Non-pigmented ciliary epithelial cell (primary cell): ENCODE measurements at regions not wholly inside any gene's neighbourhood (a gene's known extent, or its start where the extent isn't known, plus 50 kb on each side); places are given as distances from the start of the nearest gene placed in this dataset.

Experiments
- DNase-seq: peaks from one replicate; pipeline ENCODE4 v3.0.0-alpha.2; 2010; ENCODE audit warnings: low read depth

DNA sequence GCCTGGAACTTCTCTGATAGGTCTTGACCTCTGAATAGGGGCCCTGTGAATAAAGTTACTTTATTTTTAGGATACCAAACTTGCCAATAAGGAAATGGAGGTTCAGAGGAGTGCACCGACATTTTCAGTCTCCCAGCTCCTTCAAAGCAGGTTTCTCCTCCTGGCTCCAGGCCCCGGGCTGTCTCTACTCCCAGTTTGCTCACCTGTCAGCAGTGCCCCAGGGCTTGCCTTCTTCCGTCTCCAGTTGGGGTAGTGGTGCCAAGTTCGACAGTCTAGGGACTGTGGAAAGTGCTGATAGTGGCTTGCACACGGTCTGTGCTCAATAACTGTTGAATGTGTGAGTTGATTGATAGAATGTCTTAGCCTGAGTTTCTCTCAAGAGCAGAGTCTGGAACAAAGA is 149.2 kb downstream of the ACTL8 start:
- DNase-seq, result no peak

DNA sequence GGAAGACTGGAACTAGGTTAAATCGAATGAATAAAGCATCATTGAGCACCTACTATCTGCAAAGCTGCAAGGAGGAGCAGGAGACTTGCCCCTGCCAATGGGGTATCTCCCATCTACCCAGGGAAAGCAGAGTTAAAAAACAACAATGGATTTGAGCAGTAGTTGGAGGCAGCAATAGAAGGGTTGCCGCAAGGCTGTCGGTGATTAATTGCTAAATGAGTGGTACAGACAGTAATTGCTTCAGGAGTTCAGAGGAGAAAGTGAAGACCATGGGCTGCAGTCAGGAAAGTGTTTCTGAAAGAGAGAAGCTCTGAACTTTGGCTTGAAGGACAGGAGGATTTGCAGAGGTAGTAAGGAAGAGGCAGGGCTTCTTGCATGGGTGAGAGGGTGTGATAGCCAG is 152.9 kb downstream of the ACTL8 start:
- DNase-seq, result no peak

GRCh38 chr1:17908945-17909344 is 153.8 kb downstream of the ACTL8 start:
- no peak for DNase-seq

DNA sequence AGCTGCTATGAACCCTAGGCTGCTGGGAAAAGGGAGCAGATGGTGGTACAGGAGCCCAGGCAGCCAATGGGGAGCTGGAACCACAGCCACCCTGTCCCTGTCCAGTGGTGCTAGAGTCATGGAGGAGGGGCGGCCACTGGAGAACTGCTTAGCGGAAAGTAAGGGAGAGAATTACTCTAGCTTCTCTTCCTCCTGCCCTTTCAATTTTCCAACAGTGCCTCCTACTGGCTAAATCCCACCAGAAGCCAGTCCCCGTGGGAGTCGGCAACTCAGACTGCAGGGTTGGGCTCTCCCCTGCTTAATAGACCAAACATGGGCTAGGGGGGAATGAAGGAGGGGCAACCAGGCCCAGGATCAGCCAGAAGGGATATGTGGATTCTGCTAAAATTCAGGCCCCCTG is 154.5 kb downstream of the ACTL8 start:
- DNase-seq, result no peak

GRCh38 chr1:17911791-17912190 is 156.7 kb downstream of the ACTL8 start:
- no peak for DNase-seq

DNA sequence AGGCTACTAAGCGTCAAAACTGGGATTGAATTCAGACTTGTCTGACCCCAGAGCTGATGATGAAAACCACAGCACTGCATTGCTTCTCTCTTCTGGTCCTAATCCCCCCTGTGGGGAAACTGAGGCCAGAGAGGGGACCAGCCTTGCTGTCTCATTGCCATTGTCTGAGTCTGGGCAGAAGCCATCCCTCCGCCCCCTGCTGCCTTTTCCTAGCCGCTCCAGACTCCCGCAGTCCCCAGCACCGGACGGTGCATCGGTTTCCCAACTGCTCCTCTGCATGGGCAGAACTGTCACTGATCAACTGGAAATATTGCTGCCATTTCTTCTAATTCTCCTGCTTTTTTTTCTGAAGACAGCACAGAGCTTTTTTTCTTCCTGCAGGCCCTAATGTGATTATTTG is 157.4 kb downstream of the ACTL8 start:
- no peak for DNase-seq

DNA sequence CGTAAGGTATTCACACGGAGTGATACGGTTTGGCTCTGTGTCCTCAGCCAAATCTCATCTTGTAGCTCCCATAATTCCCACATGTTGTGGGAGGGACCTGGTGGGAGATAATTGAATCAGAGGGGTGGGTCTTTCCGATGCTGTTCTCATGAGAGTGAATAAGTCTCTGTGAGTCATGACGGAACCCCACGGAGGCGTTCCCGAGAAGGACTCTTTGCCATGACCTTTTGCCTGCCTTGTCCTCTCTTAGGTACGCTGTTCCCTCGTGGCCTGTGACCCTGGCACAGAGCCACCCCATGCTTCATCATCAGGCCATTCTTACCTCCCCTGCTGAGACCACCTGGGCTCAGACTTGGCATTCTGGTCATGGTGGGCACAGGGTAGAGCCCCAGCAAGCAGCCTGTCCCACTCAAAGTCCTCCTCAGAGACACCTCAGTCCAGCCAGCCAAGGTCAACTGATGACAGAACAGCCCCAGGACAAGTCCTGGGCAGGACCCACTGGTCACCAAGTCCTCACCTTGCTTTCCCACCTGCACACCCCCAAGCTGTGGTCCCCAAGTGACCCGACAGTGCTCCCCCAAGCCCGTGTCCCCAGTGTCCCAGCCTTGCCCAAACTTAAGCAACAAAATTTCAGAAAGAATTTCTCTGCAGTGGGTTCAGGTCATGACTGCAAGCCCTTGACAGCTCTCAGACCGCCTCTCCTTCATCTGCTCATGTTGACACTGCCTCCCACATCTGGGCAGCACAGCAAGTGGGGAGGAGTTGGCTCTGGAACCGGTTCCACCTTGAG is 158.4 kb downstream of the ACTL8 start:
- DNase-seq, result no peak

DNA sequence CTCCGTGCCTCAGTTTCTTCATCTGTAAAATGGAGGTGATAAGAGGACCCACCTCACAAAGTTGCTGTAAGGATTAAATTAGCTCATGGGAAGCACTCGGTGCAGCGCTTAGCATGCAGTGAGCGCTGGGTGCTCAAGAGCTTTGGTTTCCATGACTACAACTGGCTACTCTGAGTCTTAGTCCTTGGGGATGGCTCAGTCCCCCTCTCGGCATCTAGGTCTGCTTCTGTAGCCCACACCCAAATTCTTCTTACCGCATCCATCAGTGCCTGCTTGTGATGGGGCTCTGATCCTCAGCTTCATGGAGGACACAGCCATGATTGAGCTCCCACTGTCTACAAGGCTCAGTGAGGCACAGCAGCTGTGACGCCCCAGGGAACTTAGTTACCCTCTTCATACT is 159.0 kb downstream of the ACTL8 start:
- no peak for DNase-seq

GRCh38 chr1:17914987-17915386 is 159.9 kb downstream of the ACTL8 start:
- no peak for DNase-seq

GRCh38 chr1:17915511-17916197 is 160.5 kb downstream of the ACTL8 start:
- no peak for DNase-seq

- no peak for DNase-seq
Observed at GRCh38 chr1:17916702-17917101, 161.6 kb downstream of the ACTL8 start.

GRCh38 chr1:17919525-17920439 is 164.6 kb downstream of the ACTL8 start:
- DNase-seq, result peak; percentile 8

DNA sequence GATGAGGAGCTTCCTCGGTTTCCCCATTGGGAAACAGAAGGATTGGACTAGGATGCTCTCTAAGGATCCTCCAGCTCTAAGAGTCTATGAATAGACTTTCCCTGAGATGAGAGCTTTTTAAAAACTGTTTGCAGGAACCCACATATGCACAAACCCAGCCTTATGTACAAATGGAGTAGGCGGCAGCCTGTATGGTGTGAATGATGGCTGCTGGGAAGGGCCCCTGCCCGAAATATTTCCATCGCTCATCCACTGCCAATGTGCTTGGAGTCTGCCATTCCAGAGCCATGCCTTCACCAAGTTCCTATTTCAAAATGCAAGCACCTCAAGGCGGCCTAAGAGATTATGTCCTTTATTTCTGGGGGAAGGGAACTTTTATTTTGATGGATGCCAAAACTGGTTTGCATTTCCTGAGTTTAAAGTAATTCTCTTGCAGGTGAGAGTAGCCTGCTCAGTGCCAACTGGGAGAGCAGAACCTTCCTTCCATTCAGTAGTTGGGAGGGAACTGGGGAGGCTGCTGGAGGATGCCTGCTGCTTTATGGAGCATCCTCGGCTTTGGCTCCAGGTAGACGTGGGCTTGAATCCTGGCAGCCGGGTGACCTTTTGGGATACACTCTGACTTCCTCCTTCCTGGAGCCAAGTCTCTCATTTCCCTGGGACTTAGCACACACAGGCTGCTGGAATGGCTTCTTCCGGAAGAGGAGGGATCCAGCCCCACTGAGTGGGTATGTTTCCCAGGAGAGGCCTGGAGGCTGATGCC is 165.9 kb downstream of the ACTL8 start:
- no peak for DNase-seq

GRCh38 chr1:17922833-17923232 is 167.7 kb downstream of the ACTL8 start:
- no peak for DNase-seq

DNA sequence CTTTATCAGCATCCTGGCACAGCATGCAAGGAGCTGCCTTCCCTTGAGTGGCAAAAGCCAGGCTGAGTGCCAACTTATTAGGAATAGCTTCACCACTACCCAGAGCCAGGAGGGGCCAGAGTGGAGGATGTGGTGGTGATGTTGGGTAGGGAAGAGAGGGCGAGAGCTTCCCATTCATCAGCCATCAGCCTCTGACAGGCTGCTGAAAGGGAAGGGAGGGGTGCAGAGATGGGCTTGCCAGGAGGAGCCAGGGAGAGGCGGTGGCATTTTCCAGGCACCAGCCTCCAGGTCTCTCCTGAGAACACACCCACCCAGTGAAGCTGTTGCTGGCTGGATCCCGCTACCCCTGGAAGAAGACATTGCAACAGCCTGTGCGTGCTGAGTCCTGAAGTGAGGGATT is 168.5 kb downstream of the ACTL8 start:
- no peak for DNase-seq

GRCh38 chr1:17924578-17924977 is 169.4 kb downstream of the ACTL8 start:
- no peak for DNase-seq

DNA sequence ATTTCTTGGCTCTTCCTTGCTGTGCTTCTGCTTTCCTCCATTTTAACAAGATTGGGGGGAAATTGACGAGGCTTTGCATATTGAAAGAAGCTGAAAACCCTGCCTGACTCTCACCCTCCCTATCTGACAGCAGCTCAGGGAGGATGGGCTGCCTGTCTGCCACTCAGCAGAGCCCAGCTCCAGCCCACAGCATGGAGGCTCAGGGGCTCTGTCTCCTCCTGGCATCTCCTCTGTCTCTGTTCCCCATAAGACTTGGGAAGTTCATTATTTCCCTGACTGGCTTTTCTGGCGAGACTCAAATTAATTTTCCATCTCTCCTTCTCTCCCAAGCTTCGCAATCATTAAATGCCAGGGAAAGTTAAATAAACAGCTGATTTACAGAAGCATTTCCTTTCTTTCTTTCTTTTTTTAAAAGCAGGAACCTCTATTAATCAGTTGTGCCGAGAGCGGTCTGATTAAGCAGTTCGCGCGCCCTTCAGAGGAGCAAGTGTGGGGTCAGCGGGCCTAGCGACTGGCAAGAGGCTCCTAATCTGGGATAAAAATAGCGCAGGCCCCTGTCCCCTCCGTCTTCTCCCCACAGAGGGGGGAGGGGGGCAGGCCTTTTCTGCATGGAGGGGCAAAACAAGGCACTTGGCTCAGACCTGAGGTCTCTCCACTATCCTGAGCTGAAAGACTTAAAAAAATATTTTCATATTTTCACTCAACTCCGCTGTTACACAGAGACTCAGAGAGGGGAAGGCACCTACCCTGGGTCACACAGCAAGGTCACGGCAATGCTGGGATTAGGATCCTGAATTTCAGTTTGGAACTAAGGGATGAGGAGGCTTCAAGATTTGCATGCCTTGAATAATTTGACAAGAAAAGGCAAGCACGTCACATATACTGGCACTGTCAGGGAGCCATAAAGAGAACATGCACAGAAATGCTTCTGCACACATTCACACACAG is 170.4 kb downstream of the ACTL8 start:
- DNase-seq, result no peak

DNA sequence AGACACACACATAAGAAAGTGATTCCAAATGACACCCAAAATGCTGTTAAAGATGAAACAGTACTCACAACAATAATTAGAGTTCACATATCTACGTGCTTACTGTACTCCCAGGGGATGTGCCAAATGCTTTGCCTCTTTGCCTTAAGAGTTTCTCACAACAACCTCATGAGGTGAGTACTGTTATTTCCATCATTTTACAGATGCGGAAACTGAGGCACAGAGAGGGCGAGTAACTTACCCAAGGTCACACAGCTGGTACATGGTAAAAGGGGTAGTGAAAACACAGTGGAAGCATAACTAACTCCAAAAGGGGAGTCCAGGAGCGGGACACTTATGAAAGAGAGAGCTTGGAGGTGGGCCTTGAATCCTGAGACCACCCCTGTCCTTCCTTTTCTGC is 171.8 kb downstream of the ACTL8 start:
- no peak for DNase-seq

- no peak for DNase-seq
Observed at GRCh38 chr1:17927952-17928351, 172.8 kb downstream of the ACTL8 start.

DNA sequence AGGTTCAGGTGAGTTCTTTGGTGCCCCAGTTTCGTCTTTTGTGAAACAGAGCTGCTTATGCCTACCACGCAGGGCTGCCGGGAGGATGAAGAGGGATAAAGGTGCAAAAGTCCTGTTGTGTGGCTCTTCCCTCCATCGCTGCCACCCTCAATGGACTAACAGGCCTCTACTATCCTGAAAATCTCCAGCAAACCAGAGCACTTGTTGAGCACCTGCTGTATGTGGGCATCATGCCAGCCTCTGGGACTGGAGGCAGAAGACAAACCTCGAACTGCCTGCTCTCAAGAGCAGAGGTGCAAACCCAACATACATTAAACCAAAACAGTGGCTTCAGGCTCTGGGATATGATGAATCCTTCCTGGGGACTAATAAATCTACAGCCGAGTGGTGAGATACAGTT is 174.1 kb downstream of the ACTL8 start:
- no peak for DNase-seq

- no peak for DNase-seq
Observed at GRCh38 chr1:17930635-17931034, 175.5 kb downstream of the ACTL8 start.
